Colonic mucosa (tissue), 4 donors: ENCODE measurements at regions not wholly inside any gene's neighbourhood (a gene's known extent, or its start where the extent isn't known, plus 50 kb on each side); places are given as distances from the start of the nearest gene placed in this dataset.

ENCODE experiments used
- DNase-seq: peaks from one replicate; pipeline ENCODE4 v3.0.0-alpha.2; 2020
- H3K27ac ChIP-seq: fragments of 200-600 bp; one replicate; pipeline ENCODE4 v1.8.0; 2021
- H3K27me3 ChIP-seq: fragments of 200-600 bp; one replicate; pipeline ENCODE4 v1.8.0; 2021
- H3K36me3 ChIP-seq: fragments of 200-600 bp; one replicate; pipeline ENCODE4 v1.8.0; 2021
- H3K4me1 ChIP-seq: fragments of 200-600 bp; one replicate; pipeline ENCODE4 v1.8.0; 2021; ENCODE audit warnings: mild to moderate bottlenecking
- H3K4me3 ChIP-seq: fragments of 200-600 bp; one replicate; pipeline ENCODE4 v1.8.0; 2021
- H3K9ac ChIP-seq, 2 donors: one replicate each; pipeline ENCODE4 v1.7.0; 2013; ENCODE audit warnings: control low read depth in 2 of 2, low read depth in 2 of 2, low read length in 2 of 2
- H3K9me3 ChIP-seq: fragments of 200-600 bp; one replicate; pipeline ENCODE4 v1.8.0; 2021
- CTCF ChIP-seq: fragments of 200-600 bp; IDR thresholded peaks from one replicate; pipeline ENCODE4 v1.8.0; 2022; ENCODE audit warnings: antibody characterized with exemption, mild to moderate bottlenecking
- intact Hi-C: fragments of 100-400 bp; cut with DNase I; formaldehyde crosslinking; loops from one replicate; pipeline ENCODE4 v1.14.1; 2022
- donor health status: healthy.
- donor health status: DM: no; HTN: no; CAD: no.
- donor health status: DM: no; HTN: no; CAD: no.

DNA sequence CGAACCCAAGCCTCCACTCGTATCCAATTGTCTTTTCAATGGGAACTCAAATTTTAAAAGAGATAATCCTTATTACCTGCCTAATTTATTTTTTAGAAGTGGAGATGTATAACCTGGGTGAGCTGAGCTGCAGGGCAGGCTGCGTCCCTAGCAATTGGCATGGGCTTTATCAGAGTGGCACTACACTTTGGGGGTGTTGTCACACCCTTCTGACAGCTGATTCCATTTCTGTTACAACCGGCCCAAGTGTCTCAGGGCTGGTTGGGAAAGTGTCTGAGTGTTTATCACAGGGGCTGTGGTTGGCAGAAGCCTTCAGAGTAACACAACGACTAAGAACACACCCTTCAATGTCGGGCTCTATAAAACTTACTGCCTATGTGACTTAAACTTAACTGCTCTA, 295.0 kb downstream of the SMAD2 start:
- intact Hi-C loops: no loop called here
- Histone ChIP-seq H3K4me3 (no peak overlapping the region), H3K27ac (no peak overlapping the region), H3K9me3 (no peaks in the 10 kb centered on the region), H3K27me3 (no peaks in the 10 kb centered on the region), H3K36me3 (no peaks in the 10 kb centered on the region), H3K4me1 (no peaks in the 10 kb centered on the region), H3K9ac (no peak overlapping the region)
- no peak for DNase-seq
- TF ChIP-seq CTCF: no peak

- DNase-seq: no peak
- H3K36me3 ChIP-seq: no peaks in the 10 kb centered on the region
- no peak overlapping the region for H3K9ac ChIP-seq
- no peaks in the 10 kb centered on the region for H3K9me3 ChIP-seq
- H3K4me3 ChIP-seq: no peak overlapping the region
- no peak for TF ChIP-seq CTCF
- no peaks in the 10 kb centered on the region for H3K27me3 ChIP-seq
- no peaks in the 10 kb centered on the region for H3K4me1 ChIP-seq
- no peak overlapping the region for H3K27ac ChIP-seq
- intact Hi-C loops: no loop called here
Measured at GRCh38 chr18:47632970-47633635, 297.4 kb downstream of the SMAD2 start.

DNA sequence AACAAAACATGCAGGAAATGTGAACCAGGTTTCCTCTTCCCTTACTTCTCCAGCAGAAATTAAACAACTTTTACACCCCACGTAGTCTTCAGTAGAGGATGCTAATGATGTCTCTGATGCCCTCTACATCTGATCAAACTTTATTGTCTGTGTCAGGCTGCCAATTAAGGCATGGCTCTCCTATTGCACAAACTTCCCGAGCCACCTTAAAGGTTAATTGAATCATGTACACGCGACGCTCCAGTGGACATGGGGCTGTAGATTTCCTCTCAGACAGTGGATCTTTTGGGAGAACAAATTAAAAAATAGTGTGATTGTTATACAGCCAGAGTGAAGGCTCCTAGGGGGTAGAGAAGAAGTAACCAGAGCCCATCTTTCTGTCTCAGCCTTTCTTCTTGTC, 301.6 kb downstream of the SMAD2 start:
- no peaks in the 10 kb centered on the region for H3K36me3 ChIP-seq
- H3K4me1 ChIP-seq: no peaks in the 10 kb centered on the region
- no peak for DNase-seq
- H3K9me3 ChIP-seq: no peaks in the 10 kb centered on the region
- TF ChIP-seq CTCF: no peak
- no peak overlapping the region for H3K27ac ChIP-seq
- no peak overlapping the region for H3K4me3 ChIP-seq
- no peak overlapping the region for H3K9ac ChIP-seq
- intact Hi-C loops: no loop called here
- no peaks in the 10 kb centered on the region for H3K27me3 ChIP-seq

- H3K4me1 ChIP-seq: no peaks in the 10 kb centered on the region
- no peaks in the 10 kb centered on the region for H3K9me3 ChIP-seq
- H3K4me3 ChIP-seq: no peak overlapping the region
- DNase-seq: no peak
- H3K27ac ChIP-seq: no peak overlapping the region
- no peaks in the 10 kb centered on the region for H3K27me3 ChIP-seq
- no peak overlapping the region for H3K9ac ChIP-seq
- TF ChIP-seq CTCF: no peak
- no peaks in the 10 kb centered on the region for H3K36me3 ChIP-seq
- intact Hi-C loops: no loop called here
Measured at GRCh38 chr18:47628240-47628781, 302.1 kb downstream of the SMAD2 start.

GRCh38 chr18:47627030-47627429, 303.4 kb downstream of the SMAD2 start:
- intact Hi-C loops: no loop called here
- no peak for TF ChIP-seq CTCF
- H3K27ac ChIP-seq: no peak overlapping the region
- no peaks in the 10 kb centered on the region for H3K4me1 ChIP-seq
- no peak for DNase-seq
- no peak overlapping the region for H3K4me3 ChIP-seq
- no peak overlapping the region for H3K9ac ChIP-seq
- H3K27me3 ChIP-seq: no peaks in the 10 kb centered on the region
- H3K36me3 ChIP-seq: no peaks in the 10 kb centered on the region
- H3K9me3 ChIP-seq: no peaks in the 10 kb centered on the region
